K562 (cell line): ENCODE measurements at regions not wholly inside any gene's neighbourhood (a gene's known extent, or its start where the extent isn't known, plus 50 kb on each side); places are given as distances from the start of the nearest gene placed in this dataset.

Experiments used
- ATF2 ChIP-seq: sonication (generic); formaldehyde crosslinking; IDR thresholded peaks from 2 replicates; pipeline ENCODE4 v1.8.1; 2022; ENCODE audit warnings: missing genetic modification reagents
- BHLHE40 ChIP-seq: IDR thresholded peaks from 2 replicates; pipeline ENCODE4 v1.6.1; 2011; ENCODE audit warnings: low read length, improper control_type of control experiment
- CBX3 ChIP-seq, 2 experiments: IDR thresholded peaks; 1 replicate in 1 of 2; 2 replicates in 1 of 2; pipeline ENCODE4 v1.6.1; 2012; ENCODE audit warnings: inconsistent platforms in 2 of 2, low read length in 2 of 2, borderline replicate concordance in 1 of 2, control low read depth in 1 of 2
- CTCF ChIP-seq, 3 experiments: IDR thresholded peaks in 2 of 3; conservative IDR thresholded peaks in 1 of 3; 2 replicates each; pipeline ENCODE4 v1.5.1; 2011 to 2012; ENCODE audit warnings: low read length in 3 of 3, mild to moderate bottlenecking in 3 of 3, control low read depth in 2 of 3, improper control_type of control experiment in 1 of 3, inconsistent platforms in 1 of 3, low read depth in 1 of 3, mixed read lengths in 1 of 3, moderate library complexity in 1 of 3; ENCODE audit not compliant: insufficient read depth in 2 of 3
- ELK1 ChIP-seq: sonication (generic); formaldehyde crosslinking; IDR thresholded peaks from 2 replicates; pipeline ENCODE4 v1.8.1; 2022; ENCODE audit warnings: missing genetic modification reagents
- EP300 ChIP-seq: IDR thresholded peaks from 2 replicates; pipeline ENCODE4 v1.6.1; 2012; ENCODE audit warnings: low read length, improper control_type of control experiment
- EZH2 ChIP-seq: IDR thresholded peaks from 2 replicates; pipeline ENCODE4 v1.6.1; 2012; ENCODE audit warnings: low read depth, mild to moderate bottlenecking, inconsistent platforms, low read length, borderline replicate concordance
- NRF1 ChIP-seq, 2 experiments: fragments of 450-650 bp; IDR thresholded peaks in 1 of 2; conservative IDR thresholded peaks in 1 of 2; 2 replicates each; pipeline ENCODE4 v1.6.1; 2014; ENCODE audit warnings: mild to moderate bottlenecking in 2 of 2
- TAF1 ChIP-seq: IDR thresholded peaks from 2 replicates; pipeline ENCODE4 v1.6.1; 2011; ENCODE audit warnings: mild to moderate bottlenecking, low read length, moderate library complexity; ENCODE audit not compliant: insufficient read depth, control insufficient read depth, severe bottlenecking; ENCODE audit errors: extremely low read depth
- THAP12 ChIP-seq: fragments of 250-450 bp; sonication (Bioruptor Pico); IDR thresholded peaks from 2 replicates; pipeline ENCODE4 v1.9.0; 2021; ENCODE audit warnings: mild to moderate bottlenecking, inconsistent platforms

- TF ChIP-seq NRF1 (conservative IDR thresholded peaks at IDR 0.05 in 1 of 2, IDR thresholded peaks at IDR 0.05 in 1 of 2) (no peak), TAF1 (no peak), THAP12 (no peak), EZH2 (no peak), CTCF (IDR thresholded peaks at IDR 0.05 in 2 of 3, conservative IDR thresholded peaks at IDR 0.05 in 1 of 3; ENCODE audit: insufficient read depth in 2 of 3, low read depth in 1 of 3, low read length in 3 of 3) (no peak), ELK1 (CRISPR knock-in tag) (no peak), BHLHE40 (no peak), EP300 (no peak), ATF2 (CRISPR knock-in tag) (no peak), CBX3 (IDR thresholded peaks at IDR 0.05; ENCODE audit: borderline replicate concordance in 1 of 2, low read length in 2 of 2) (no peak)
Observed at GRCh38 chr14:103196716-103197115, 73.5 kb downstream of the TNFAIP2 start.
